ENCODE measurements at regions not wholly inside any gene's neighbourhood (a gene's known extent, or its start where the extent isn't known, plus 50 kb on each side); places are given as distances from the start of the nearest gene placed in this dataset.

- H3K27me3 ChIP-seq (ENCODE audit: control insufficient read depth, insufficient read depth, low read length), result no peaks in the 10 kb centered on the region
- H3K4me3 ChIP-seq (ENCODE audit: low read length), result no peak overlapping the region
- H3K9ac ChIP-seq (ENCODE audit: low read length), result no peak overlapping the region
- no peak overlapping the region for H3K27ac ChIP-seq (ENCODE audit: low read depth, low read length)
- H3K36me3 ChIP-seq (ENCODE audit: control insufficient read depth, insufficient read depth, low read length), result no peaks in the 10 kb centered on the region
- no peaks in the 10 kb centered on the region for H3K4me1 ChIP-seq (ENCODE audit: control insufficient read depth, insufficient read depth, low read length)
These were observed 786.8 kb downstream of the TMTC2 start for GRCh38 chr12:83473408-83474095.

GRCh38 chr12:83472772-83473171, 786.1 kb downstream of the TMTC2 start:
- no peak overlapping the region for H3K9ac ChIP-seq (ENCODE audit: low read length)
- H3K27me3 ChIP-seq (ENCODE audit: control insufficient read depth, insufficient read depth, low read length), result no peaks in the 10 kb centered on the region
- no peaks in the 10 kb centered on the region for H3K36me3 ChIP-seq (ENCODE audit: control insufficient read depth, insufficient read depth, low read length)
- H3K4me1 ChIP-seq (ENCODE audit: control insufficient read depth, insufficient read depth, low read length), result no peaks in the 10 kb centered on the region
- H3K4me3 ChIP-seq (ENCODE audit: low read length), result no peak overlapping the region
- no peak overlapping the region for H3K27ac ChIP-seq (ENCODE audit: low read depth, low read length)

- H3K9ac ChIP-seq (ENCODE audit: low read length), result no peak overlapping the region
- no peaks in the 10 kb centered on the region for H3K4me1 ChIP-seq (ENCODE audit: control insufficient read depth, insufficient read depth, low read length)
- H3K36me3 ChIP-seq (ENCODE audit: control insufficient read depth, insufficient read depth, low read length), result no peaks in the 10 kb centered on the region
- H3K4me3 ChIP-seq (ENCODE audit: low read length), result no peak overlapping the region
- H3K27me3 ChIP-seq (ENCODE audit: control insufficient read depth, insufficient read depth, low read length), result no peaks in the 10 kb centered on the region
- H3K27ac ChIP-seq (ENCODE audit: low read depth, low read length), result no peak overlapping the region
These were observed 785.6 kb downstream of the TMTC2 start for GRCh38 chr12:83472350-83472749.

- H3K27me3 ChIP-seq (ENCODE audit: control insufficient read depth, insufficient read depth, low read length), result no peaks in the 10 kb centered on the region
- H3K36me3 ChIP-seq (ENCODE audit: control insufficient read depth, insufficient read depth, low read length), result no peaks in the 10 kb centered on the region
- H3K4me3 ChIP-seq (ENCODE audit: low read length), result no peak overlapping the region
- H3K9ac ChIP-seq (ENCODE audit: low read length), result no peak overlapping the region
- no peaks in the 10 kb centered on the region for H3K4me1 ChIP-seq (ENCODE audit: control insufficient read depth, insufficient read depth, low read length)
- no peak overlapping the region for H3K27ac ChIP-seq (ENCODE audit: low read depth, low read length)
These were observed 784.6 kb downstream of the TMTC2 start for GRCh38 chr12:83471341-83471740.

- H3K9ac ChIP-seq (ENCODE audit: low read length), result no peak overlapping the region
- H3K27me3 ChIP-seq (ENCODE audit: control insufficient read depth, insufficient read depth, low read length), result no peaks in the 10 kb centered on the region
- H3K27ac ChIP-seq (ENCODE audit: low read depth, low read length), result no peak overlapping the region
- no peaks in the 10 kb centered on the region for H3K36me3 ChIP-seq (ENCODE audit: control insufficient read depth, insufficient read depth, low read length)
- H3K4me3 ChIP-seq (ENCODE audit: low read length), result no peak overlapping the region
- no peaks in the 10 kb centered on the region for H3K4me1 ChIP-seq (ENCODE audit: control insufficient read depth, insufficient read depth, low read length)
These were observed 784.0 kb downstream of the TMTC2 start for GRCh38 chr12:83470749-83471148.

- Histone ChIP-seq H3K4me1 (ENCODE audit: control insufficient read depth, insufficient read depth, low read length) (no peaks in the 10 kb centered on the region), H3K4me3 (ENCODE audit: low read length) (no peak overlapping the region), H3K27me3 (ENCODE audit: control insufficient read depth, insufficient read depth, low read length) (no peaks in the 10 kb centered on the region)
These were observed 782.5 kb downstream of the TMTC2 start for GRCh38 chr12:83468988-83469908.

GRCh38 chr12:83465632-83466031, 778.9 kb downstream of the TMTC2 start:
- Histone ChIP-seq H3K4me3 (ENCODE audit: low read length) (no peak overlapping the region), H3K27ac (ENCODE audit: low read depth, low read length) (no peak overlapping the region), H3K9ac (ENCODE audit: low read length) (no peak overlapping the region), H3K36me3 (ENCODE audit: control insufficient read depth, insufficient read depth, low read length) (no peaks in the 10 kb centered on the region), H3K27me3 (ENCODE audit: control insufficient read depth, insufficient read depth, low read length) (no peaks in the 10 kb centered on the region), H3K4me1 (ENCODE audit: control insufficient read depth, insufficient read depth, low read length) (no peaks in the 10 kb centered on the region)

More at GRCh38 chr12:83468988-83469908, 782.5 kb downstream of the TMTC2 start:
- Histone ChIP-seq H3K27ac (ENCODE audit: low read depth, low read length) (no peak overlapping the region), H3K36me3 (ENCODE audit: control insufficient read depth, insufficient read depth, low read length) (no peaks in the 10 kb centered on the region), H3K9ac (ENCODE audit: low read length) (no peak overlapping the region)

- no peak overlapping the region for H3K4me3 ChIP-seq (ENCODE audit: low read length)
- H3K36me3 ChIP-seq (ENCODE audit: control insufficient read depth, insufficient read depth, low read length), result no peaks in the 10 kb centered on the region
- no peak overlapping the region for H3K27ac ChIP-seq (ENCODE audit: low read depth, low read length)
- H3K27me3 ChIP-seq (ENCODE audit: control insufficient read depth, insufficient read depth, low read length), result no peaks in the 10 kb centered on the region
- H3K9ac ChIP-seq (ENCODE audit: low read length), result no peak overlapping the region
- H3K4me1 ChIP-seq (ENCODE audit: control insufficient read depth, insufficient read depth, low read length), result no peaks in the 10 kb centered on the region
These were observed 775.7 kb downstream of the TMTC2 start for GRCh38 chr12:83462419-83462818.

GRCh38 chr12:83461336-83461935, 774.7 kb downstream of the TMTC2 start:
- Histone ChIP-seq H3K36me3 (ENCODE audit: control insufficient read depth, insufficient read depth, low read length) (no peaks in the 10 kb centered on the region), H3K9ac (ENCODE audit: low read length) (no peak overlapping the region)

GRCh38 chr12:83451189-83451588, 764.5 kb downstream of the TMTC2 start:
- H3K4me1 ChIP-seq (ENCODE audit: control insufficient read depth, insufficient read depth, low read length), result no peaks in the 10 kb centered on the region
- no peak overlapping the region for H3K9ac ChIP-seq (ENCODE audit: low read length)
- H3K4me3 ChIP-seq (ENCODE audit: low read length), result no peak overlapping the region
- H3K27ac ChIP-seq (ENCODE audit: low read depth, low read length), result no peak overlapping the region
- no peaks in the 10 kb centered on the region for H3K36me3 ChIP-seq (ENCODE audit: control insufficient read depth, insufficient read depth, low read length)
- no peaks in the 10 kb centered on the region for H3K27me3 ChIP-seq (ENCODE audit: control insufficient read depth, insufficient read depth, low read length)

More at GRCh38 chr12:83461336-83461935, 774.7 kb downstream of the TMTC2 start:
- Histone ChIP-seq H3K27ac (ENCODE audit: low read depth, low read length) (no peak overlapping the region), H3K4me3 (ENCODE audit: low read length) (no peak overlapping the region), H3K27me3 (ENCODE audit: control insufficient read depth, insufficient read depth, low read length) (no peaks in the 10 kb centered on the region), H3K4me1 (ENCODE audit: control insufficient read depth, insufficient read depth, low read length) (no peaks in the 10 kb centered on the region)

GRCh38 chr12:83434600-83434999, 747.9 kb downstream of the TMTC2 start:
- Histone ChIP-seq H3K9ac (ENCODE audit: low read length) (no peak overlapping the region), H3K4me3 (ENCODE audit: low read length) (no peak overlapping the region), H3K27ac (ENCODE audit: low read depth, low read length) (no peak overlapping the region), H3K36me3 (ENCODE audit: control insufficient read depth, insufficient read depth, low read length) (no peaks in the 10 kb centered on the region), H3K27me3 (ENCODE audit: control insufficient read depth, insufficient read depth, low read length) (no peaks in the 10 kb centered on the region), H3K4me1 (ENCODE audit: control insufficient read depth, insufficient read depth, low read length) (no peaks in the 10 kb centered on the region)

GRCh38 chr12:83432176-83432719, 745.5 kb downstream of the TMTC2 start:
- Histone ChIP-seq H3K4me1 (ENCODE audit: control insufficient read depth, insufficient read depth, low read length) (no peaks in the 10 kb centered on the region), H3K27ac (ENCODE audit: low read depth, low read length) (no peak overlapping the region), H3K27me3 (ENCODE audit: control insufficient read depth, insufficient read depth, low read length) (no peaks in the 10 kb centered on the region), H3K36me3 (ENCODE audit: control insufficient read depth, insufficient read depth, low read length) (no peaks in the 10 kb centered on the region), H3K4me3 (ENCODE audit: low read length) (no peak overlapping the region), H3K9ac (ENCODE audit: low read length) (no peak overlapping the region)

All from rectal smooth muscle tissue (tissue), 1 donor.